Midbrain (tissue), 1 donor: ENCODE measurements at regions not wholly inside any gene's neighbourhood (a gene's known extent, or its start where the extent isn't known, plus 50 kb on each side); places are given as distances from the start of the nearest gene placed in this dataset.
A peak's percentile ranks its signal among the peaks of the same experiment; 100 is the strongest.

Experiments used
- DNase-seq: peaks from one replicate; lab custom pipeline; 2025; lab: John Stamatoyannopoulos, UW

GRCh38 chr7:68309271-68309670 is 1289.0 kb upstream of the AUTS2 start:
- DNase-seq: no peak

DNA sequence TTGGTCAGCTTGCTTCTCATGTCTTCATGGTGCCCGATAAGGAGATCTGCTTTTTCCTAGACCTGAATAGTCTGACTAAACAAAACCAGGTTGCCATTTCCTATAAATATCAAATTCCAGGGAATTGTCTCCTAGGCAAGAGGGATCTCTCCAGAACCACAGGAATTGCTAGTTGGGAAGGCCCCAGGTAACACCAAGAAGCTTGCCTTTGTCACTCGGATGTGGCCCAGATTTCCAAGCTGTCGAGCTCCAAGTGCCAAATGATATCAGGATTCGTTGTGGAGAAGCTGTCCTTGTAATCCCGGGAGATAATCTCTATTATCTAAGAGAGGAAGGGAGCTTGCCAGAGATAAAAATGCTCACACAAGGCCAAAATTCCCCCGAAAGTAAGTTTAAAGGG is 1288.5 kb upstream of the AUTS2 start:
- no peak for DNase-seq

GRCh38 chr7:68311958-68312357 is 1286.3 kb upstream of the AUTS2 start:
- DNase-seq: no peak

DNA sequence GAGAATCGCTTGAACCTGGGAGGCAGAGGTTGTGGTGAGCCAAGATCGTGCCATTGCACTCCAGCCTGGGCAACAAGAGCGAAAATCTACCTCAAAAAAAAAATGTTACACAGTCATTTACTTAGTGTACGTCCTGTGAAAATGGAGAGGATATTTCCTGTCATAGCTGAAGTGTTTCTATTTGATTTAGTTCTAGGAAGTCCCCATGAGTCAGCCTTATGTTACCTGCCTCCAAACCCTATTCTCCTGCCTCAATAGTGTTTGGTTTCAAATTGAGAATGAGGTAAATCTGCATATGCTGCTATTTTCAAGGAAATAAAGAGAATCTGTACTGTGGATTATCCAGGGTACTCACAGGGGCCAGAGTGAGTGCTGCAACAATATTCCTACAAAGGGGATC is 1284.5 kb upstream of the AUTS2 start:
- no peak for DNase-seq

DNA sequence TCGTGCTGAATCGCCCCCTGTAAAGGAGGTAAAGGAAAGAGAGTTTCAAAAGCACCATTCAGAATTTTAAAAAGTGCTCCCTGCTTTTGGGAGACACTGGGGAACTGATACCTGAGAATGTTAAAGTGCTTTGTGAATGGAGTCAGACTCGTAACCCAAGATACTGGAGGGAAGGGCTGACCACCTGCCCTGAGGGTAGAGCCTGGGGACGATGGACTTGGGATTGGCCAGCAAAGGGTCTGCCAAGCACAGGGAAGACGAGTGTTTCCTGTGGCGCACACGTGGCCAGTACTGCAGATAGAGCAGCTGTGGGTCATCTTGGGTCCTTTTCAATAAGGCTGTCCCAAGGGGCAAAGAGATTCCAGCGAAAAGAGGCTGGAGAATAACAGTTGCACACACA is 1284.1 kb upstream of the AUTS2 start:
- DNase-seq: no peak

DNA sequence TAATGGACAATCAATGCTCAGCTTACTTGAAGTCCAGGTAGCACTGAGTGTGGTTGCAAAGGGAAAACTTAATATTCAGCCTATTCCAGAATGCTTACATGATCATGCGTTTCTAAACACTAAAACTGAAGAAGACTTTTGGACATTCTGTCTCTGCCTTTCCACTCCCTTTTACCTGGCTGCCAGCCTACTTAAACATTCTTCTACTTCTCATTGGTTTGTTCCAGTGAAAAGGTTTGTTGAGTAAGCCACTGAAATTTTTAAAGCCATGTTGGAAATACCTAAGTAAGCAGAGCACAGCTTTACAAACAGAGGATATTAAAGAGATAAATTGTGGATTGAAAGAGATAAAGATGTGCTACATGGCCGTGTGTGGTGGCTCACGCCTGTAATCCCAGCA is 1280.8 kb upstream of the AUTS2 start:
- DNase-seq: no peak

DNA sequence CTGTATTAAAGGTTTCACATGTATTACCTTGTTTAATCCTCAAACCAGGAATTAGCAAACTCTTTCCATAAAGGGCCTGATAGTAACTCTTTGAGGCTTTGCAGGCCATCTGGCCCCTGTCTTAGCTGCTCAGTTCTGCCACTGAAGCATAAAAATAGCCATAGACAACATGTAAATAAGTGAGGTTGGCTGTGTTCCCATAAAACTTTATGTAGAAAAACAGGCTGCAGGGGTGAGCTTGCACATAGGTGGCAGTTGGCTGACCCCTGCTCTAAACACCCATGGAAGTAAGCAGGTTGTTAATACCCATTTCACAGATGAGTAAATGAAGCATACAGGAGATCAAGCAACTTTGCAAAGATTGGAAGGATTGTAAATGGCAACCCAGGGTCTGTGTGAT is 1279.2 kb upstream of the AUTS2 start:
- no peak for DNase-seq

DNA sequence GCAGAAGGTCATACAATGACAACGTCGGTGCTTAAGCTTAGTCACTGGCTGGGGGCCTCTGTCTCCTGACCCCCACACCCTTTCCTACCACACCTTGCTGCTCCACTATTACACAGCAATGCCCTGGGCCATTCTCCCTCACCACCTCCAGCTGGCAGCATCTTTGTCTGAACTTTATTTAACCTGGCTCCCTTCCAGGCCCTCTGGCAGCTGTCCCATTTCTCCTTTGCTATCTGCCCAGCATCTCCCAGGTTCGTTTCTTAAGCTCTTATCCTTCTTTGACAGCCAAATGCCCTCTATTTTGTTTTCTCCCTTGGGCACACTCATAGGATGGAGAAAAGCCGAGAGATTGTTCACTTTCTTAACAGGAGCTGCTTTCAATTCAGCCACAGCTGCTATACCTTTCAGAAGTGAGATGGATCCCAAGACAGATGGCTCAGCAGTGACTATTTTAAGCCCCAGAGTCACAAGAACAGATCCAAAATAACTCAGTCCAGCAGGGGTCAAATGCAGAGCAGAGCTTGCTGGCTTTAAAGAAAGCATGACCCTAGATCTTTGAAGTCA is 1277.1 kb upstream of the AUTS2 start:
- DNase-seq: peak; percentile 12

DNA sequence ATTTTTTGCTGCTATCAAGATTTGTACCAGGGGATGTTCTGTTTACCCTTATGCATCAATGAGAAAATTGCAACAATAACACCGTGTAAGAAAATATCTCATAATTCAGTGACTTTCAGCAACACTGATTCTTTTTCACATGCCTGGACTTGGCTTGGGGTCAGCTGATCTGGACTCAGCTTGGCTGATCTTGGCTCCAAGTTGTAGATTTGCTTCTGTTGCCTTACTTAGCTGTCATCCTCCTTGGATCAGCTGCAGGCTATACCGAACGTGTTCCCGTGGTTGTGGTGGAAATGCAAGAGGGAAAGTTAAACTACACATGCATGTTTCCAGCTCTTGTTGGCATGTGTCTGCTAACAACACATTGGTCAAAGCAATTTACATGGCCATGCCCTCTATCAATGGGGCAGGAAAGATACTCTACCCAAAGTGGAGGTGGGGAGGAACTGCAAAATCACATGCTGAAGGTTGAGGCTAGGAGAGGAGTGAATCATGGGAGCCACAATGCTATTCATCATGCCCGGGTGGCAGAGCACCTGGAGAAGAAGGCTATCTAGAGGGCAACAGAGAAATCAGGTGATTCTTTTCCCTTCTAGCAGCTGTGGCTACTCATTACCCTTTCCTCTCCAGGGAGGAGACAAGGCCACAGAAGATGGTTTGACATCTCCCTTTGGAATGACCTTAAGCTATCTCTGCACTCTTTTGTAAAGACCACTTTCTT is 1276.3 kb upstream of the AUTS2 start:
- DNase-seq: no peak

DNA sequence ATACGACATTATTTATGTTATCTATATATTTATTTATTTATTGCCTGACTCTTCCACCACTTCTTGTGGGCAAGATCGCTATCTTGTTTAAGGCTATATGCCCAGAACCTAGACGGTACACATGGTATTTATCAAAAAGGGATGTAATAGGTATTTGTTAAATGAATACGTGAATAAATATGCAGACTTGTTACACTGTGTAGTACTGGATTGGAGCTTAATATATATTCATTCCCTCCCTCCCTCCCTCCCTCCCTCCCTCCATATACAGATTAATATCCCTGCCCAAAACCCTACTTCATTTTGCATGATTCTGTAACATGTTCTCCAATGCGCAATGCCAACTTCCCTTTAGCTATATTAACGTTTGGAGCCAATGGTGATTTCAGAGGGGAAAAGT is 1273.7 kb upstream of the AUTS2 start:
- DNase-seq: no peak

DNA sequence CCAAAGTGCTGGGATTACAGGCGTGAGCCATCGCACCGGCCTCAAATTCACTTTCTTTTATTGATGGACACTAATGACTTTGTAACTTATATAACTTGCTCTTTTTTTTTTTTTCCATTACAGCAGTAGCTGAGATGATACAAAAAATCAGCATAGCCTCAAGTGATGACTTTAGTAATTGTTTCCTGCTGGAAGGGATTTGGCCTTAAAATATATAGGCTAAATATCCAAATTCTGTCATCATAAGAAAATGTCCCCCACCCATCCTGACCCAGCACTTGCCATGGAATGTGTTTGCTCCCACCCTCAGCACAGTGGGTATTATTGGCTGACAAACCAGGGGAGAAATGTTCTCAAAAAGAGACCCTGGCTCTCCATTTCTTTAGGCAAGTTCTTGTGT is 1264.1 kb upstream of the AUTS2 start:
- no peak for DNase-seq

- no peak for DNase-seq
These were observed 1263.5 kb upstream of the AUTS2 start for GRCh38 chr7:68334636-68335272.

- DNase-seq: no peak
These were observed 1261.7 kb upstream of the AUTS2 start for GRCh38 chr7:68336594-68336993.

DNA sequence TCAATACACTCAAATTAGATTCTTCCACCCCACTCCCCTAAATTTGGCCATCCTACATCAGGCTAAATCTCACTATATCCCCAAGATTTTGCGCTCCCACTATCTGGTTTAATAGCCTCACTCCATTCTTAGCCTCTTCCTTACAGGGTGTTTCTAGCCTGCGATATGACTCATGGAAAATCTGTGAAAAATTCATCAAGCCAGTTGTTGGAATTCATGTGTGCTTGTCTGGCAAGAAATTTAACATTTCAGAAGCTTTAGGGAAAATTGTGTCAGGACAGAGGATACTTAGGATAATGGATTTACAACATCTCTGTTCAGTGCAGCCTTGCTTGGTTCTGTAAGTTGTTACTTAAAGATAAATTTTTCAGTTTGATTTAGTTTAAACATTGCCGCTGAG is 1249.9 kb upstream of the AUTS2 start:
- no peak for DNase-seq

DNA sequence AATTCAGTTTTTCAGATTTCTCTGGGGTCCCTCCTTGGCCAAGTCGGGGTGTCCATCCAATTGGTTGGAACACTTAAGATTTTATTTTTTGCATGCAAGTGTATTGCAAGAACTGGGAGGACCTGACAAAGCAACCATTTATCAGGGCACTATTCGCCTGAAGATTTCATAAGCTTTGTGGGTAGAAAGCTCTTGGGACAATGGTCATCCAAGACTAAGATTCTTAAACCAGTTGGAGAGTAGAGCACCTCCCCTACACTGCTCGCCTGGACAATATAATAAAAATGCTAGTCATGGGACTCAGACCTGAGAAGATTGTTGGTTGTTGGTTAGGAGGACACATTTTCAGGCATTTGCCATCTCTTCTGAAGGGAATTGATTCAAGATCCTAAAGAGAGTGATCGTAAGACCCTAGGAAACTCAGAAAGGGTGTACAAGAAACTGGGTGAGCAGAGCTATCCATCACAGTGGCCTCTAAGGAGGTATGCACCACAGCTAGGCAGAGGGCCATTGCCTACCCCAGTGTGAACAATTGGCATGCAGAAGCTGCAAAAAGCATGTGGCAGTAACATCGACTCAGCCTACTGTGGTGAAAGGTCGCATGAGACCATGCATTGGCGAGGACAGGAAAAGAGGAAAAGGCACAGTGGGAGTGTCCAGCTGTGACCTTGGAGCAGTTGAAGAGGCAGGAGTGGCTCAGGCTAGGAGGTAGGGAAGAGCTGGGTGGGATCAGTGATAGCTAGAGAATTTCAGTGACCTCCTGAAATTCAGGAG is 1235.3 kb upstream of the AUTS2 start:
- DNase-seq: no peak

DNA sequence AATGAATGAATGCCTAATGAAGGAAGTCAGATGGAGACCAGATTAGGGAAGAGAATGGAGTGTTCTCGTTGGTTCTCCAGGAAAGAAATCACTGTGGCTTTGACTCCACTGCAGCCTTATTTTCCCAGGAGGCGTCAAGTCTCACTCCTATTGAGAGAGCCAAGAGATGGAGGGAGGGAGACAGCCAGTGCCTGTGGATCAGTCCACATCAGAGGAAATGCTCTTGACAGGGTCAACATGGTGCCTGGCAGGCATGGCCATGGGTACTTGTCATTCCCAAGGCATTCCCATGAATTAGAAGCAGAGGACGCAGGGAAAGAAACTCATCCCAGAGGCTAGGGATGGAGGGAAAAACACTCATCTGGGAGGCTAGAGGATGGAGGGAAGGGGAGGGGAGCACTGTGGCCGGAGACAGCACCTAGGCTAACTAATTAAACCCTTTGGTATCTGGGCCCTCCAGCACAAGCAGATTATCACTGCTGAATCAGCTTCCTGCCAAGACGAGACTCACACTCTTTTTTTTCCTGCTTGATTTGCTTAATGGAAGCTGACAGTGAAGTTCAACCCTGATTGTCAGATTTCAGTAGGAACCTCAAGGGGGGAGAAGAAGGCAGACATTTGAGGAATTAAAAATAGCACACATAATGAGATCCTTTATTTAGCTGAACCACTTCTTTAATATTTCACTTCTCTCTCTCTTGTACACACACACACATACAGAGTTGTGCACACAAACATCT is 1233.2 kb upstream of the AUTS2 start:
- DNase-seq: no peak

DNA sequence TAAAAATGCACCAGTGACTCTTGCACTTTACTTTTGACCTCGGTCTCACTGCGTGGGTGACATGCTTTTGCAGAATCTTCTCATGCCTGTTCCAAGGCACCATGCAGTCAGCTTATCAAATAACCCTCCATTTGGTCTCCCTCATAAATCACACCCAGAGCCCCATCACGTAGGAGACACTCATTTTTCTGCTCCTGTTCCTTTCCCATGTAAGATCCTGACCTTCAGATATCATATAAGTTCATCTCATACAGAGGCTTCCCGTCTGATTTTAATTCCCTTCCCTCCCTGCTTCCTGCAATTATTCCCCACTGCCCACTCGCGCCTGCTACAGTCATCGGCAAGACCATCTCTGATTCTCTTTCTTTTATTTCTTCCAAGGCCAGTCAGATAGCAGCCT is 1226.3 kb upstream of the AUTS2 start:
- DNase-seq: no peak

GRCh38 chr7:68376131-68376661 is 1222.1 kb upstream of the AUTS2 start:
- no peak for DNase-seq

DNA sequence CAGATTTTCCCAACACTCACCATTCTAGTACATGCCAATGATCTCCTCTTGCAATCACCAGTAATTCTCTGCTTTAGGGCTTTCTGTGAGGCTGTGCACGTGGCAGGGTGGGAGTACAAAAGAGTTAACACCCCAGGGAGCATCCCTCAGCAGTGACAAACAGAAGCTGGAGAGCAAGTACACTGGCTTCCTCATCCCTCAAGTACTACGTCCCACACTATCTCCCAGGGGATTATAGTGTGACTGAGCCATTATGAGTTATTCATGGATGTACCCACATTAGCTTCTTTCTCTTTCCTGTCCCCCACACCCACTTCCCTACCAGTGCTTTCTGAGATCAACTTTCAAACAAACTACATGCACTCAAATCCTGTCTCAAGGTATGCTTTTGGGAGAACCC is 1216.5 kb upstream of the AUTS2 start:
- no peak for DNase-seq

DNA sequence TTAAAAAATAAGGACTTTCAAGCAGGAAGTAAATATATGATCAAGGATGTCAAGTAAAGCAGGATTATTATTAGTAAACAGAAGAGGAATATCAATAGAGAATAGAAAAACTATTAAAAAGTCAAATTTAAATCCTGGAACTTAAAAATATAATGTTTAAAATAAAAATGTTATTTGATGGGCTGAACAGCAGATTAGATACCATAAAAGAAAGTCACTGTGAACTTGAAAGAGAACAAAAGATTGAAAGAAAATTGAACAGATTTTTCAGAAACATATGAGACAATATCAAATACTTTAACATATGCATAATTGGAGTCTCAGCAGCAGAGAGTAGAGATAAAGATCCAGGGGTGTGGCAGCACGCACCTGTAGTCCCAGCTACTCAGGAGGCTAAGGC is 1213.7 kb upstream of the AUTS2 start:
- no peak for DNase-seq

GRCh38 chr7:68393051-68393450 is 1205.2 kb upstream of the AUTS2 start:
- DNase-seq: no peak

DNA sequence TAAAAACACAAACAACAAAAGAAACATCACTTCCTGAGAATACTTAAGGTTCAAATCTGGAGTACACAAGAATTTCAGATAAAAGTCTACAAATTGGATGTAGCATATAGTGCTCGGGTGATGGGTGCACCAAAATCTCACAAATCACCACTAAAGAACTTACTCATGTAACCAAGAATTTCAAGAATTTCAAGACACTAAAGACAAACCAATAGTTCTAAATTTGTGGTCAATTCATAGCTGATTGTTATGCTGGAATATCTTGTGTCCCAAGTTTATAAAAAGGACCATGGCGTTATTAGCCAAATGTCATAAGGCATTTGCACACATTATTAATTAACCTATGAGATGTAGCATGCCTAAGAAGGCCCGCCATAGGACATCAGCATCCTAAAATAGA is 1204.1 kb upstream of the AUTS2 start:
- DNase-seq: no peak
